ENCODE measurements at regions not wholly inside any gene's neighbourhood (a gene's known extent, or its start where the extent isn't known, plus 50 kb on each side); places are given as distances from the start of the nearest gene placed in this dataset.

- no peak for DNase-seq (ENCODE audit: low read depth)
Observed at GRCh38 chr3:117610156-117610555, 900.6 kb downstream of the TUSC7 start.

- no peak for DNase-seq (ENCODE audit: low read depth)
Observed at GRCh38 chr3:117611211-117611610, 901.6 kb downstream of the TUSC7 start.

GRCh38 chr3:117616227-117616626 lies 906.6 kb downstream of the TUSC7 start:
- DNase-seq (ENCODE audit: low read depth): no peak

GRCh38 chr3:117617906-117618305 lies 908.3 kb downstream of the TUSC7 start:
- DNase-seq (ENCODE audit: low read depth): no peak

GRCh38 chr3:117618462-117618861 lies 908.9 kb downstream of the TUSC7 start:
- no peak for DNase-seq (ENCODE audit: low read depth)

GRCh38 chr3:117619805-117620204 lies 910.2 kb downstream of the TUSC7 start:
- DNase-seq (ENCODE audit: low read depth): no peak

GRCh38 chr3:117622171-117622841 lies 912.7 kb downstream of the TUSC7 start:
- peak; percentile 68 for DNase-seq (ENCODE audit: low read depth)

- no peak for DNase-seq (ENCODE audit: low read depth)
Observed at GRCh38 chr3:117624424-117624823, 914.8 kb downstream of the TUSC7 start.

- no peak for DNase-seq (ENCODE audit: low read depth)
Observed at GRCh38 chr3:117625174-117625573, 915.6 kb downstream of the TUSC7 start.

GRCh38 chr3:117626577-117626976 lies 917.0 kb downstream of the TUSC7 start:
- no peak for DNase-seq (ENCODE audit: low read depth)

GRCh38 chr3:117628823-117629291 lies 919.3 kb downstream of the TUSC7 start:
- DNase-seq (ENCODE audit: low read depth): peak; percentile 39

- no peak for DNase-seq (ENCODE audit: low read depth)
Observed at GRCh38 chr3:117629505-117629904, 919.9 kb downstream of the TUSC7 start.

GRCh38 chr3:117630469-117630868 lies 920.9 kb downstream of the TUSC7 start:
- DNase-seq (ENCODE audit: low read depth): no peak

- no peak for DNase-seq (ENCODE audit: low read depth)
Observed at GRCh38 chr3:117630885-117631284, 921.3 kb downstream of the TUSC7 start.

GRCh38 chr3:117631781-117632180 lies 922.2 kb downstream of the TUSC7 start:
- no peak for DNase-seq (ENCODE audit: low read depth)

- DNase-seq (ENCODE audit: low read depth): no peak
Observed at GRCh38 chr3:117632191-117632590, 922.6 kb downstream of the TUSC7 start.

- DNase-seq (ENCODE audit: low read depth): no peak
Observed at GRCh38 chr3:117633207-117633606, 923.6 kb downstream of the TUSC7 start.

GRCh38 chr3:117637666-117638065 lies 928.1 kb downstream of the TUSC7 start:
- no peak for DNase-seq (ENCODE audit: low read depth)

- DNase-seq (ENCODE audit: low read depth): no peak
Observed at GRCh38 chr3:117644203-117644602, 934.6 kb downstream of the TUSC7 start.

GRCh38 chr3:117645561-117646242 lies 936.1 kb downstream of the TUSC7 start:
- DNase-seq (ENCODE audit: low read depth): peak; percentile 25

GRCh38 chr3:117647435-117647834 lies 937.9 kb downstream of the TUSC7 start:
- DNase-seq (ENCODE audit: low read depth): no peak

GRCh38 chr3:117651246-117651645 lies 941.7 kb downstream of the TUSC7 start:
- no peak for DNase-seq (ENCODE audit: low read depth)

GRCh38 chr3:117656391-117656790 lies 946.8 kb downstream of the TUSC7 start:
- no peak for DNase-seq (ENCODE audit: low read depth)

All from M059J (cell line).